Keratinocyte (primary cell): ENCODE measurements at regions not wholly inside any gene's neighbourhood (a gene's known extent, or its start where the extent isn't known, plus 50 kb on each side); places are given as distances from the start of the nearest gene placed in this dataset.

Experiments
- CTCF ChIP-seq, 3 experiments: IDR thresholded peaks in 1 of 3; conservative IDR thresholded peaks in 1 of 3; optimal IDR thresholded peaks in 1 of 3; 2 replicates in 2 of 3; 3 replicates in 1 of 3; pipeline versions ENCODE3 to v1.5.1; 2011; ENCODE audit warnings: low read length in 3 of 3, mild to moderate bottlenecking in 3 of 3, moderate library complexity in 2 of 3, control low read depth in 1 of 3, inconsistent platforms in 1 of 3; ENCODE audit not compliant: insufficient read depth in 2 of 3; ENCODE audit errors: extremely low read depth in 1 of 3
- EZH2 ChIP-seq: IDR thresholded peaks from one replicate; pipeline ENCODE4 v1.6.1; 2012; ENCODE audit warnings: inconsistent platforms, mild to moderate bottlenecking, low read length, moderate library complexity

- TF ChIP-seq CTCF (optimal IDR thresholded peaks at IDR 0.05 in 1 of 3, IDR thresholded peaks at IDR 0.05 in 1 of 3, conservative IDR thresholded peaks at IDR 0.05 in 1 of 3; ENCODE audit: extremely low read depth in 1 of 3, insufficient read depth in 2 of 3, low read length in 3 of 3) (no peak), EZH2 (no peak)
Measured at GRCh38 chr1:197987294-197987693, 70.1 kb downstream of the LHX9 start.
